ENCODE measurements at regions not wholly inside any gene's neighbourhood (a gene's known extent, or its start where the extent isn't known, plus 50 kb on each side); places are given as distances from the start of the nearest gene placed in this dataset.

DNA sequence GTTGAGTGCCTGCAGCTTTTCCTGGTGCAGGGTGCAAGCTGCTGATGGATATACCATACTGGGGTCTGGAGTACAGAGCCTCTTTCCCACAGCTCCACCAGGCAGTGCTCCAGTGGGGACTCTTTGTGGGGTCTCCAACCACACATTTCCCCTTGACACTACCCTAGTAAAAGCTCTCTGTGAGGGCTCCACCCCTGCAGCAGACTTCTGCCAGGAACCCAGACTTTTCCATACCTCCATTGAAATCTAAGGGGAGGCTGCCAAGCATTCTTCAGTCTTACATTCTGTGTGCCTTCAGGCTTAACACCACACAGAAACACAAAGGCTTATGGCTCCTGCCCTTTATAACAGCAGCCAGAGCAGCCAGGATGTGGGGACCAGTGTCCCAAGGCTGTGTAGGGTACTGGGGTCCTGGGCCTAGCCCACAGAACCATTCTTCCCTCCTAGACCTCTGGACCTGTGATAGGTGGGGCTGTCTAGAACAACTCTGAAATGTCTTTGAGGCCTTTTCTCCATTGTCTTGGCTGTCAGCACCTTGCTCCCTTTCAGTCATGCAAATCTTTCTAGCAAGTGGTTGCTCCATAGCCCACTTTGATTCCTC is 65.7 kb downstream of the TBXT start:
- H3K27ac ChIP-seq (ENCODE audit: low read length) = no peak overlapping the region
- H3K4me3 ChIP-seq (ENCODE audit: low read length) = no peak overlapping the region
- H3K36me3 ChIP-seq (replicated peaks; ENCODE audit: low read depth, low read length) = no peaks in the 10 kb centered on the region
- no peaks in the 10 kb centered on the region for H3K9me3 ChIP-seq (ENCODE audit: insufficient read depth, low read length)
- H3K27me3 ChIP-seq (ENCODE audit: low read depth, low read length) = no peaks in the 10 kb centered on the region
- H3K4me2 ChIP-seq (ENCODE audit: low read length) = no peak overlapping the region
- no peaks in the 10 kb centered on the region for H3K4me1 ChIP-seq (ENCODE audit: low read length)
- no peak overlapping the region for H2AFZ ChIP-seq (ENCODE audit: low read depth, low read length)
- H4K20me1 ChIP-seq (ENCODE audit: insufficient read depth, low read length) = no peaks in the 10 kb centered on the region
- TF ChIP-seq EZH2phosphoT487 (IDR thresholded peaks at IDR 0.05; ENCODE audit: low read depth) = no peak
- TF ChIP-seq, protein P1, sequence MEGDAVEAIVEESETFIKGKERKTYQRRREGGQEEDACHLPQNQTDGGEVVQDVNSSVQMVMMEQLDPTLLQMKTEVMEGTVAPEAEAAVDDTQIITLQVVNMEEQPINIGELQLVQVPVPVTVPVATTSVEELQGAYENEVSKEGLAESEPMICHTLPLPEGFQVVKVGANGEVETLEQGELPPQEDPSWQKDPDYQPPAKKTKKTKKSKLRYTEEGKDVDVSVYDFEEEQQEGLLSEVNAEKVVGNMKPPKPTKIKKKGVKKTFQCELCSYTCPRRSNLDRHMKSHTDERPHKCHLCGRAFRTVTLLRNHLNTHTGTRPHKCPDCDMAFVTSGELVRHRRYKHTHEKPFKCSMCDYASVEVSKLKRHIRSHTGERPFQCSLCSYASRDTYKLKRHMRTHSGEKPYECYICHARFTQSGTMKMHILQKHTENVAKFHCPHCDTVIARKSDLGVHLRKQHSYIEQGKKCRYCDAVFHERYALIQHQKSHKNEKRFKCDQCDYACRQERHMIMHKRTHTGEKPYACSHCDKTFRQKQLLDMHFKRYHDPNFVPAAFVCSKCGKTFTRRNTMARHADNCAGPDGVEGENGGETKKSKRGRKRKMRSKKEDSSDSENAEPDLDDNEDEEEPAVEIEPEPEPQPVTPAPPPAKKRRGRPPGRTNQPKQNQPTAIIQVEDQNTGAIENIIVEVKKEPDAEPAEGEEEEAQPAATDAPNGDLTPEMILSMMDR (IDR thresholded peaks at IDR 0.05; ENCODE audit: low read depth, low read length) = no peak
- H3K79me2 ChIP-seq (ENCODE audit: low read length) = no peaks in the 10 kb centered on the region
- no peak overlapping the region for H3K9ac ChIP-seq (ENCODE audit: low read length)

GRCh38 chr6:166097914-166098522 is 69.6 kb downstream of the TBXT start:
- no peak for TF ChIP-seq EZH2phosphoT487 (IDR thresholded peaks at IDR 0.05; ENCODE audit: low read depth)
- TF ChIP-seq, protein P1 (IDR thresholded peaks at IDR 0.05; ENCODE audit: low read depth, low read length) = peak; percentile 27
- no peaks in the 10 kb centered on the region for H4K20me1 ChIP-seq (ENCODE audit: insufficient read depth, low read length)
- no peaks in the 10 kb centered on the region for H3K27me3 ChIP-seq (ENCODE audit: low read depth, low read length)
- H3K79me2 ChIP-seq (ENCODE audit: low read length) = no peaks in the 10 kb centered on the region
- H3K27ac ChIP-seq (ENCODE audit: low read length) = no peak overlapping the region
- H3K9me3 ChIP-seq (ENCODE audit: insufficient read depth, low read length) = no peaks in the 10 kb centered on the region
- H3K4me1 ChIP-seq (ENCODE audit: low read length) = no peaks in the 10 kb centered on the region
- H3K9ac ChIP-seq (ENCODE audit: low read length) = no peak overlapping the region
- H2AFZ ChIP-seq (ENCODE audit: low read depth, low read length) = no peak overlapping the region
- H3K4me3 ChIP-seq (ENCODE audit: low read length) = no peak overlapping the region
- H3K36me3 ChIP-seq (replicated peaks; ENCODE audit: low read depth, low read length) = no peaks in the 10 kb centered on the region
- H3K4me2 ChIP-seq (ENCODE audit: low read length) = no peak overlapping the region

DNA sequence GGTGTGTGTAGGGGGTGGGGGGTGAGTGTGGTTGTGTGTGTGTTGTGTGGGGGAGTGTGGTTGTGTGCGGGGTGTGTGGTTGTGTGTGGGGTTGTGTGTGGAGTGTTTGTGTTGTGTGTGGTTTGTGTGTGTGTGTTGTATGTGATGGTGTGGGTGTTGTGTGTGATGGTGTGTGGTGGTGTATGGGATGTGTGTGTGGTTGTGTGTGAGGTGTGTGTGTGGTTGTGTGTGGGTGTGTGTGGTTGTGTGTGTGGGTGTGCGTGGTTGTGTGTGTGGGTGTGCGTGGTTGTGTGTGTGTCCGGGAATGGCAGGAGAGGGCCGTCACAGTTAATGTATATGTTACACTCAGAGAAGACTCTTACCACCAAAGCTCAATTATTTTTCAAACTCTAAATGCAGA is 79.8 kb downstream of the TBXT start:
- H3K27me3 ChIP-seq (ENCODE audit: low read depth, low read length) = no peaks in the 10 kb centered on the region
- no peak overlapping the region for H3K4me2 ChIP-seq (ENCODE audit: low read length)
- H3K9me3 ChIP-seq (ENCODE audit: insufficient read depth, low read length) = no peaks in the 10 kb centered on the region
- H3K4me3 ChIP-seq (ENCODE audit: low read length) = no peak overlapping the region
- no peaks in the 10 kb centered on the region for H3K79me2 ChIP-seq (ENCODE audit: low read length)
- H2AFZ ChIP-seq (ENCODE audit: low read depth, low read length) = no peak overlapping the region
- no peak for TF ChIP-seq EZH2phosphoT487 (IDR thresholded peaks at IDR 0.05; ENCODE audit: low read depth)
- TF ChIP-seq, protein P1 (IDR thresholded peaks at IDR 0.05; ENCODE audit: low read depth, low read length) = no peak
- H4K20me1 ChIP-seq (ENCODE audit: insufficient read depth, low read length) = no peaks in the 10 kb centered on the region
- H3K4me1 ChIP-seq (ENCODE audit: low read length) = no peaks in the 10 kb centered on the region
- H3K36me3 ChIP-seq (replicated peaks; ENCODE audit: low read depth, low read length) = no peaks in the 10 kb centered on the region
- H3K27ac ChIP-seq (ENCODE audit: low read length) = no peak overlapping the region
- no peak overlapping the region for H3K9ac ChIP-seq (ENCODE audit: low read length)

- Histone ChIP-seq H3K36me3 (replicated peaks; ENCODE audit: low read depth, low read length) (no peaks in the 10 kb centered on the region), H3K4me1 (ENCODE audit: low read length) (no peaks in the 10 kb centered on the region), H2AFZ (ENCODE audit: low read depth, low read length) (no peak overlapping the region), H3K4me3 (ENCODE audit: low read length) (no peak overlapping the region), H3K4me2 (ENCODE audit: low read length) (no peak overlapping the region), H3K9ac (ENCODE audit: low read length) (no peak overlapping the region), H3K79me2 (ENCODE audit: low read length) (no peaks in the 10 kb centered on the region), H4K20me1 (ENCODE audit: insufficient read depth, low read length) (no peaks in the 10 kb centered on the region), H3K9me3 (ENCODE audit: insufficient read depth, low read length) (no peaks in the 10 kb centered on the region), H3K27ac (ENCODE audit: low read length) (no peak overlapping the region), H3K27me3 (ENCODE audit: low read depth, low read length) (no peaks in the 10 kb centered on the region)
- TF ChIP-seq, protein P1 (IDR thresholded peaks at IDR 0.05; ENCODE audit: low read depth, low read length) = no peak
- no peak for TF ChIP-seq EZH2phosphoT487 (IDR thresholded peaks at IDR 0.05; ENCODE audit: low read depth)
Measured at GRCh38 chr6:166087246-166087645, 80.4 kb downstream of the TBXT start.

Measured in OCI-LY3 (cell line).